AG09319 (cell line): ENCODE measurements at regions not wholly inside any gene's neighbourhood (a gene's known extent, or its start where the extent isn't known, plus 50 kb on each side); places are given as distances from the start of the nearest gene placed in this dataset.
"Not testable (repeated sequence)": the region's sequence is repeated elsewhere in the genome, so short reads cannot be mapped to it uniquely, and the experiment has no call there.

ENCODE experiments used
- DNase-seq: peaks from one replicate; pipeline ENCODE4 v3.0.0-alpha.2; 2010; ENCODE audit warnings: low read depth; ENCODE audit errors: extremely low read depth
- CTCF ChIP-seq: IDR thresholded peaks from 2 replicates; pipeline ENCODE4 v1.5.1; 2011; ENCODE audit warnings: low read depth, mild to moderate bottlenecking, inconsistent platforms, low read length, moderate library complexity

- no peak for DNase-seq
- TF ChIP-seq CTCF: no peak
Measured at GRCh38 chr7:131836733-131837132, 280.3 kb upstream of the PODXL start.

DNA sequence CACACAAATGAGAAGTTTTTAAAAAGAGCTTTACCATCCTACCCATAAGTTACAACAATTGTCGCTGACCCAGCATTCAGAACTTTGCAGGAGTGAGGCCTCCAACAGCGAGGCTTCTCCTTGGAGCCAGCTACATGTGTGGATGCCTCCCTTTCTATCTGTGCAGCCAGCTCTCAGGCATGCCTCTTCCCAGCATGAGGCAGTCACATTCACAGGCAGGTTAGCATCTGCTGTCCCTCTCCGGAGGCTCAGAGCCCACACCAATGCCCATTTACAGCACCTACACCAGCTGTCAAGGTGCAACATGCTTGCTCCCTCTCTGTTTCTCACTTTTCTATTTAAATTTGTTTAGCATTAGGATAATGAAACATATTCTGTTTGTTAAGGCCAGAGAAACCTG, 278.7 kb upstream of the PODXL start:
- no peak for TF ChIP-seq CTCF
- no peak for DNase-seq

GRCh38 chr7:131830681-131831080, 274.3 kb upstream of the PODXL start:
- no peak for TF ChIP-seq CTCF
- DNase-seq: no peak

DNA sequence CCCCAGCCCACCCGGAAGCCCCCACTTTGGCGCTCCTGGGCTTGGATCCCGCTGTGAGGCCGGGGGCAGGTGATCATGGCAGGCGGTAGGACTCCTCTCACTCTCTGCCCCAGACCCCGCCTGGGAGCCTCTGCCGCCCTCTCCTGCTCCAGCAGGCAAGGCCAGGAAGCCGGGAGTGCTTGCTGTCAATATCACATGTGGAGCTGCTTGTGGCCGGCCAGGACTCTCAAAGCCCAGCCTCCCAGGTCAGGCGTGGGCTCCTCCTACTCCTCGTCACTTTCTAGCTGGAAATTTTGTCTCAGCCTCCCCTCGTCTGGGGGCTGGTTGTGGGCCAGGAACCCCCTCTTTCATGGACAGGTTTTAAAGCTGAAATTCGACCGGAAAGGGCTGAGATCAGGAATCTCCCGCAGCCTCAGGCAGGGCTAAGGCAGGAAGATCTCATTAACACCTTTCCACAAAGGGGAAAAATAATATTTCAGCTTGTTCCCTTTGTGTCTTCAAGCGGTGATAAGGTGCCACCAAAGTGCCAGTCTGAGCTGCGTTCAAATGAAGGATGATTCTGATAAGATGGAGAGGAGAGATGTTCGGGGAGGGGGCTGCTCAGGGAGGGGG, 273.6 kb upstream of the PODXL start:
- DNase-seq: no peak
- TF ChIP-seq CTCF: no peak

DNA sequence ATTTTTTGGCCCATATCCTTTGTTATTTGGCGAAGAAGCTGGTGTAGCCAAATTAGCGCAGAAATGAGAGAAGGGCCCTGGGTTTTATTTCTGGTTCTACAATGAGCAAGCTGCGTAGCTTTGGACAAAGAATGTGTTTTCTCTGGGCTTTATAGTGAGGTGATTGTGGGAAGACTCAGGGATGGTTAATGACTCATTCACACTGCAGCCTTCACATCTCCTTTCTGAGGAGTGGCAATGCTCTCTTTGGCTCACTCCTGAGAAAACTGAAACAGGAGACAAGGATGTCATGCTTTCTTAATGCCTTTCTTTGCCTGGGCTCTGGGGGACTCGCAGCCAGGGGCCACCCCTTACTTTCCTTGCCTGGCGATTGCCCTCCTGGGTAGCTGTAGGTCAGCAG, 271.0 kb upstream of the PODXL start:
- TF ChIP-seq CTCF: no peak
- DNase-seq: no peak

- no peak for DNase-seq
- TF ChIP-seq CTCF: no peak
Measured at GRCh38 chr7:131826960-131827359, 270.5 kb upstream of the PODXL start.

DNA sequence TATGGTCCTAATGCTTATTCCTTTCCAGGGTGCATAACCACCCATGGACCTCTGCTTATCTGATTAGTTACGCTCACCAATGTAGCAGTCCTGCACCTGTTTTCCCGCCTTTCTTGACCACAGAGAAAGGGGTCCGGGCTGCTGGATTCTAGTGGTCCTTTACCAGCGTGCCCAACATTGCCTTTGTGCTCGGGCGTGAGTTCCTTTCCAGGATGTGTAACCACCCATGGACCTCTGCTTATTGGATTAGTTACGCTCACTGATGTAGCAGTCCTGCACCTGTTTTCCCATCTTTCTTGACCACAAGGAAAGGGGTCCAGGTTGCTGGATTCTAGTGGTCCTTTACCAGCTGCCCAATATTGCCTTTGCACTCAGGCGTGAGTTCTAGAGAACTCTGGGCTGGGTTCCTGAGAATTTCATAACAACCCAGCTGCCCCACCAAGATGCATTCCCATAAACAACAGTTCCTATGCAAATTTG, 267.6 kb upstream of the PODXL start:
- not testable (repeated sequence) for DNase-seq

GRCh38 chr7:131819891-131820290, 263.5 kb upstream of the PODXL start:
- TF ChIP-seq CTCF: no peak
- no peak for DNase-seq
